ENCODE measurements at regions not wholly inside any gene's neighbourhood (a gene's known extent, or its start where the extent isn't known, plus 50 kb on each side); places are given as distances from the start of the nearest gene placed in this dataset.

- DNase-seq, result no peak
Measured at GRCh38 chr9:120299785-120300184, 280.2 kb downstream of the CDK5RAP2 start.

GRCh38 chr9:120294003-120294402, 286.0 kb downstream of the CDK5RAP2 start:
- Mint-ChIP-seq H3K27me3 (ENCODE audit: unreplicated experiment) (peaks cover 2% of the 10 kb centered on the region), H3K27ac (ENCODE audit: unreplicated experiment) (no peak overlapping the region), H3K4me3 (ENCODE audit: unreplicated experiment) (no peak overlapping the region), H3K36me3 (ENCODE audit: unreplicated experiment) (no peaks in the 10 kb centered on the region), H3K4me1 (ENCODE audit: low read depth, unreplicated experiment) (no peaks in the 10 kb centered on the region), H3K9me3 (ENCODE audit: unreplicated experiment) (peaks cover 2% of the 10 kb centered on the region)
- DNase-seq, result no peak
- no peak for TF ChIP-seq CTCF (IDR thresholded peaks at IDR 0.05; ENCODE audit: partially characterized antibody, unreplicated experiment)

More at GRCh38 chr9:120299785-120300184, 280.2 kb downstream of the CDK5RAP2 start:
- H3K27me3 Mint-ChIP-seq (ENCODE audit: unreplicated experiment), result peaks cover 3% of the 10 kb centered on the region
- peaks cover 4% of the 10 kb centered on the region for H3K36me3 Mint-ChIP-seq (ENCODE audit: unreplicated experiment)
- no peaks in the 10 kb centered on the region for H3K4me1 Mint-ChIP-seq (ENCODE audit: low read depth, unreplicated experiment)
- no peak overlapping the region for H3K27ac Mint-ChIP-seq (ENCODE audit: unreplicated experiment)
- TF ChIP-seq CTCF (IDR thresholded peaks at IDR 0.05; ENCODE audit: partially characterized antibody, unreplicated experiment), result no peak
- H3K4me3 Mint-ChIP-seq (ENCODE audit: unreplicated experiment), result no peak overlapping the region
- H3K9me3 Mint-ChIP-seq (ENCODE audit: unreplicated experiment), result peaks cover 3% of the 10 kb centered on the region

- Mint-ChIP-seq H3K4me1 (ENCODE audit: low read depth, unreplicated experiment) (no peaks in the 10 kb centered on the region), H3K9me3 (ENCODE audit: unreplicated experiment) (no peaks in the 10 kb centered on the region)
Measured at GRCh38 chr9:120292606-120293005, 287.4 kb downstream of the CDK5RAP2 start.

GRCh38 chr9:120291050-120291449, 288.9 kb downstream of the CDK5RAP2 start:
- TF ChIP-seq CTCF (IDR thresholded peaks at IDR 0.05; ENCODE audit: partially characterized antibody, unreplicated experiment), result no peak
- no peaks in the 10 kb centered on the region for H3K27me3 Mint-ChIP-seq (ENCODE audit: unreplicated experiment)
- no peak for DNase-seq
- no peak overlapping the region for H3K27ac Mint-ChIP-seq (ENCODE audit: unreplicated experiment)
- no peak overlapping the region for H3K4me3 Mint-ChIP-seq (ENCODE audit: unreplicated experiment)
- no peaks in the 10 kb centered on the region for H3K4me1 Mint-ChIP-seq (ENCODE audit: low read depth, unreplicated experiment)
- H3K36me3 Mint-ChIP-seq (ENCODE audit: unreplicated experiment), result no peaks in the 10 kb centered on the region
- peaks cover 3% of the 10 kb centered on the region for H3K9me3 Mint-ChIP-seq (ENCODE audit: unreplicated experiment)

More at GRCh38 chr9:120292606-120293005, 287.4 kb downstream of the CDK5RAP2 start:
- Mint-ChIP-seq H3K27me3 (ENCODE audit: unreplicated experiment) (peaks cover 2% of the 10 kb centered on the region), H3K4me3 (ENCODE audit: unreplicated experiment) (no peak overlapping the region), H3K36me3 (ENCODE audit: unreplicated experiment) (no peaks in the 10 kb centered on the region), H3K27ac (ENCODE audit: unreplicated experiment) (no peak overlapping the region)
- DNase-seq, result no peak
- TF ChIP-seq CTCF (IDR thresholded peaks at IDR 0.05; ENCODE audit: partially characterized antibody, unreplicated experiment), result no peak

GRCh38 chr9:120289990-120290975, 289.7 kb downstream of the CDK5RAP2 start:
- H3K9me3 Mint-ChIP-seq (ENCODE audit: unreplicated experiment), result peaks cover 4% of the 10 kb centered on the region
- DNase-seq, result no peak
- no peak overlapping the region for H3K27ac Mint-ChIP-seq (ENCODE audit: unreplicated experiment)
- no peak overlapping the region for H3K4me3 Mint-ChIP-seq (ENCODE audit: unreplicated experiment)
- no peaks in the 10 kb centered on the region for H3K4me1 Mint-ChIP-seq (ENCODE audit: low read depth, unreplicated experiment)
- H3K27me3 Mint-ChIP-seq (ENCODE audit: unreplicated experiment), result no peaks in the 10 kb centered on the region
- TF ChIP-seq CTCF (IDR thresholded peaks at IDR 0.05; ENCODE audit: partially characterized antibody, unreplicated experiment), result no peak
- no peaks in the 10 kb centered on the region for H3K36me3 Mint-ChIP-seq (ENCODE audit: unreplicated experiment)

Measured in glutamatergic neuron (in vitro differentiated cells).